WTC11 (cell line): ENCODE measurements at regions not wholly inside any gene's neighbourhood (a gene's known extent, or its start where the extent isn't known, plus 50 kb on each side); places are given as distances from the start of the nearest gene placed in this dataset.

ENCODE experiments used
- ATAC-seq: fragments of 200-7000 bp; cut with Tn5 transposase; 2 replicates; pipeline ENCODE4 v1.10.0; 2021; ENCODE audit warnings: mild to moderate bottlenecking, moderate library complexity
- CTCF ChIA-PET: fragments of 300-600 bp; sonication (Branson Sonifier 250); formaldehyde crosslinking; loops from one replicate; lab custom pipeline; 2021; ENCODE audit warnings: antibody characterized with exemption; lab: Charles Lee
- POLR2A ChIA-PET: fragments of 350-600 bp; sonication (Branson Sonifier 250); formaldehyde crosslinking; loops from one replicate; lab custom pipeline; 2021; ENCODE audit warnings: antibody characterized with exemption; lab: Charles Lee
- DNase-seq: peaks from one replicate; pipeline ENCODE4 v3.0.0; 2021; ENCODE audit warnings: low spot score
- H3K27ac Mint-ChIP-seq: 2 replicates; pipeline ENCODE4 v1.8.0; 2021; ENCODE audit warnings: mixed read lengths
- H3K27me3 Mint-ChIP-seq: 2 replicates; pipeline ENCODE4 v1.8.0; 2021; ENCODE audit warnings: low read depth, mild to moderate bottlenecking, moderate library complexity, mixed read lengths
- H3K36me3 Mint-ChIP-seq: 2 replicates; pipeline ENCODE4 v1.8.0; 2021; ENCODE audit warnings: mixed read lengths
- H3K4me1 Mint-ChIP-seq: 2 replicates; pipeline ENCODE4 v1.8.0; 2022; ENCODE audit warnings: mixed read lengths
- H3K4me3 Mint-ChIP-seq: 2 replicates; pipeline ENCODE4 v1.8.0; 2021; ENCODE audit warnings: mild to moderate bottlenecking, moderate library complexity, mixed read lengths
- H3K9me3 Mint-ChIP-seq: 2 replicates; pipeline ENCODE4 v1.8.0; 2021; ENCODE audit warnings: mixed read lengths
- CBFB ChIP-seq: sonication (generic); formaldehyde crosslinking; IDR thresholded peaks from 2 replicates; pipeline ENCODE4 v1.8.1; 2022; ENCODE audit warnings: mild to moderate bottlenecking, low read depth, missing genetic modification reagents
- ELF4 ChIP-seq: sonication (generic); formaldehyde crosslinking; IDR thresholded peaks from 2 replicates; pipeline ENCODE4 v1.8.1; 2022; ENCODE audit warnings: low read depth, mild to moderate bottlenecking, moderate library complexity, missing genetic modification reagents
- FOXK1 ChIP-seq: sonication (generic); formaldehyde crosslinking; IDR thresholded peaks from 2 replicates; pipeline ENCODE4 v1.8.0; 2022; ENCODE audit warnings: mild to moderate bottlenecking, moderate library complexity, missing genetic modification reagents
- FOXP1 ChIP-seq: sonication (generic); formaldehyde crosslinking; IDR thresholded peaks from 2 replicates; pipeline ENCODE4 v1.8.0; 2022; ENCODE audit warnings: missing genetic modification reagents, mild to moderate bottlenecking, moderate library complexity, borderline replicate concordance
- NFE2L1 ChIP-seq: sonication (generic); formaldehyde crosslinking; IDR thresholded peaks from 2 replicates; pipeline ENCODE4 v1.8.1; 2023; ENCODE audit warnings: missing genetic modification reagents
- NR3C1 ChIP-seq: sonication (generic); formaldehyde crosslinking; conservative IDR thresholded peaks from 2 replicates; pipeline ENCODE4 v1.8.1; 2023; ENCODE audit warnings: low read depth, mild to moderate bottlenecking, missing genetic modification reagents
- RELA ChIP-seq: sonication (generic); formaldehyde crosslinking; IDR thresholded peaks from 2 replicates; pipeline ENCODE4 v1.8.1; 2022; ENCODE audit warnings: missing genetic modification reagents, mild to moderate bottlenecking, borderline replicate concordance
- SOX15 ChIP-seq: fragments of 250-450 bp; sonication (Bioruptor Pico); IDR thresholded peaks from 2 replicates; pipeline ENCODE4 v1.9.0; 2021; ENCODE audit warnings: mild to moderate bottlenecking
- TEAD1 ChIP-seq: sonication (generic); formaldehyde crosslinking; IDR thresholded peaks from 2 replicates; pipeline ENCODE4 v1.8.0; 2022; ENCODE audit warnings: mild to moderate bottlenecking, missing genetic modification reagents
- ZNF263 ChIP-seq: sonication (generic); formaldehyde crosslinking; IDR thresholded peaks from 2 replicates; pipeline ENCODE4 v1.8.1; 2022; ENCODE audit warnings: low read depth, mild to moderate bottlenecking, moderate library complexity, missing genetic modification reagents
- ZNF396 ChIP-seq: fragments of 250-450 bp; sonication (Bioruptor Pico); IDR thresholded peaks from 2 replicates; pipeline ENCODE4 v1.8.0; 2021; ENCODE audit warnings: mild to moderate bottlenecking, moderate library complexity, borderline replicate concordance
- TF ChIP-seq, protein P1 (sequence below): sonication (generic); formaldehyde crosslinking; IDR thresholded peaks from 2 replicates; pipeline ENCODE4 v1.8.0; 2023; ENCODE audit warnings: mild to moderate bottlenecking, missing genetic modification reagents
- TF ChIP-seq, protein P2 (sequence below): sonication (generic); formaldehyde crosslinking; IDR thresholded peaks from 2 replicates; pipeline ENCODE4 v1.8.0; 2022; ENCODE audit warnings: missing genetic modification reagents
- TF ChIP-seq, protein P3 (sequence below): fragments of 250-450 bp; sonication (Bioruptor Pico); IDR thresholded peaks from 2 replicates; pipeline ENCODE4 v2.1.2; 2022; ENCODE audit warnings: mild to moderate bottlenecking, moderate library complexity
- TF ChIP-seq, protein P4 (sequence below): fragments of 200-600 bp; IDR thresholded peaks from 2 replicates; pipeline ENCODE4 v1.8.0; 2022; ENCODE audit warnings: antibody characterized with exemption
- TF ChIP-seq, protein P5 (sequence below): fragments of 250-450 bp; sonication (Bioruptor Pico); IDR thresholded peaks from 2 replicates; pipeline ENCODE4 v1.9.0; 2021; ENCODE audit warnings: mild to moderate bottlenecking
- TF ChIP-seq, protein P6 (sequence below): sonication (generic); formaldehyde crosslinking; IDR thresholded peaks from 2 replicates; pipeline ENCODE4 v1.8.1; 2023; ENCODE audit warnings: mild to moderate bottlenecking, missing genetic modification reagents, moderate library complexity
- TF ChIP-seq, protein P7 (sequence below): fragments of 250-450 bp; sonication (Bioruptor Pico); IDR thresholded peaks from 2 replicates; pipeline ENCODE4 v1.9.0; 2021; ENCODE audit warnings: moderate library complexity, mild to moderate bottlenecking, inconsistent platforms, borderline replicate concordance
- TF ChIP-seq, protein P8 (sequence below): sonication (generic); formaldehyde crosslinking; IDR thresholded peaks from 2 replicates; pipeline ENCODE4 v1.8.1; 2022; ENCODE audit warnings: low read depth, mild to moderate bottlenecking, moderate library complexity, missing genetic modification reagents, borderline replicate concordance

DNA sequence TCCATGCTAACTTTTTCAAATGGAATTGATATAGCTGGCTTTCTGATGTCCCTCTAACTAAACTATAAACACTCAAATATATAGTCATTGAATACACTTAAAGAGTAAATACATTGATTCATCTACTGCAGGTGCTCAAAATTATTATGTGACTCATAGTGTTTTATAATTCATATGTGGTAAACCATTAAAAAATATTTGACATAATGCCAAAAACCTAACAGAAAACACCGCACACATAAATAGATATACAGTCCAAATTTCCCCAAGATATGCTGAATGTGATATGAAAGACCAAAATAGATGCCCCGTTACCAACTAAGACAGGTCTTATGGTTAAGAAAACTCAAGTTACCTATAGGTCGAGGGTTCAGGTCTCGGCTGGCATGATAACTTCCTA lies 171.7 kb upstream of the SEMA3E start (continued):
- TF ChIP-seq ELF4 (CRISPR knock-in tag), result no peak
- TF ChIP-seq, protein P1, sequence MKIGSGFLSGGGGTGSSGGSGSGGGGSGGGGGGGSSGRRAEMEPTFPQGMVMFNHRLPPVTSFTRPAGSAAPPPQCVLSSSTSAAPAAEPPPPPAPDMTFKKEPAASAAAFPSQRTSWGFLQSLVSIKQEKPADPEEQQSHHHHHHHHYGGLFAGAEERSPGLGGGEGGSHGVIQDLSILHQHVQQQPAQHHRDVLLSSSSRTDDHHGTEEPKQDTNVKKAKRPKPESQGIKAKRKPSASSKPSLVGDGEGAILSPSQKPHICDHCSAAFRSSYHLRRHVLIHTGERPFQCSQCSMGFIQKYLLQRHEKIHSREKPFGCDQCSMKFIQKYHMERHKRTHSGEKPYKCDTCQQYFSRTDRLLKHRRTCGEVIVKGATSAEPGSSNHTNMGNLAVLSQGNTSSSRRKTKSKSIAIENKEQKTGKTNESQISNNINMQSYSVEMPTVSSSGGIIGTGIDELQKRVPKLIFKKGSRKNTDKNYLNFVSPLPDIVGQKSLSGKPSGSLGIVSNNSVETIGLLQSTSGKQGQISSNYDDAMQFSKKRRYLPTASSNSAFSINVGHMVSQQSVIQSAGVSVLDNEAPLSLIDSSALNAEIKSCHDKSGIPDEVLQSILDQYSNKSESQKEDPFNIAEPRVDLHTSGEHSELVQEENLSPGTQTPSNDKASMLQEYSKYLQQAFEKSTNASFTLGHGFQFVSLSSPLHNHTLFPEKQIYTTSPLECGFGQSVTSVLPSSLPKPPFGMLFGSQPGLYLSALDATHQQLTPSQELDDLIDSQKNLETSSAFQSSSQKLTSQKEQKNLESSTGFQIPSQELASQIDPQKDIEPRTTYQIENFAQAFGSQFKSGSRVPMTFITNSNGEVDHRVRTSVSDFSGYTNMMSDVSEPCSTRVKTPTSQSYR (CRISPR knock-in tag), result no peak
- TF ChIP-seq, protein P2, sequence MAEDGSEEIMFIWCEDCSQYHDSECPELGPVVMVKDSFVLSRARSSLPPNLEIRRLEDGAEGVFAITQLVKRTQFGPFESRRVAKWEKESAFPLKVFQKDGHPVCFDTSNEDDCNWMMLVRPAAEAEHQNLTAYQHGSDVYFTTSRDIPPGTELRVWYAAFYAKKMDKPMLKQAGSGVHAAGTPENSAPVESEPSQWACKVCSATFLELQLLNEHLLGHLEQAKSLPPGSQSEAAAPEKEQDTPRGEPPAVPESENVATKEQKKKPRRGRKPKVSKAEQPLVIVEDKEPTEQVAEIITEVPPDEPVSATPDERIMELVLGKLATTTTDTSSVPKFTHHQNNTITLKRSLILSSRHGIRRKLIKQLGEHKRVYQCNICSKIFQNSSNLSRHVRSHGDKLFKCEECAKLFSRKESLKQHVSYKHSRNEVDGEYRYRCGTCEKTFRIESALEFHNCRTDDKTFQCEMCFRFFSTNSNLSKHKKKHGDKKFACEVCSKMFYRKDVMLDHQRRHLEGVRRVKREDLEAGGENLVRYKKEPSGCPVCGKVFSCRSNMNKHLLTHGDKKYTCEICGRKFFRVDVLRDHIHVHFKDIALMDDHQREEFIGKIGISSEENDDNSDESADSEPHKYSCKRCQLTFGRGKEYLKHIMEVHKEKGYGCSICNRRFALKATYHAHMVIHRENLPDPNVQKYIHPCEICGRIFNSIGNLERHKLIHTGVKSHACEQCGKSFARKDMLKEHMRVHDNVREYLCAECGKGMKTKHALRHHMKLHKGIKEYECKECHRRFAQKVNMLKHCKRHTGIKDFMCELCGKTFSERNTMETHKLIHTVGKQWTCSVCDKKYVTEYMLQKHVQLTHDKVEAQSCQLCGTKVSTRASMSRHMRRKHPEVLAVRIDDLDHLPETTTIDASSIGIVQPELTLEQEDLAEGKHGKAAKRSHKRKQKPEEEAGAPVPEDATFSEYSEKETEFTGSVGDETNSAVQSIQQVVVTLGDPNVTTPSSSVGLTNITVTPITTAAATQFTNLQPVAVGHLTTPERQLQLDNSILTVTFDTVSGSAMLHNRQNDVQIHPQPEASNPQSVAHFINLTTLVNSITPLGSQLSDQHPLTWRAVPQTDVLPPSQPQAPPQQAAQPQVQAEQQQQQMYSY (CRISPR knock-in tag), result no peak

DNA sequence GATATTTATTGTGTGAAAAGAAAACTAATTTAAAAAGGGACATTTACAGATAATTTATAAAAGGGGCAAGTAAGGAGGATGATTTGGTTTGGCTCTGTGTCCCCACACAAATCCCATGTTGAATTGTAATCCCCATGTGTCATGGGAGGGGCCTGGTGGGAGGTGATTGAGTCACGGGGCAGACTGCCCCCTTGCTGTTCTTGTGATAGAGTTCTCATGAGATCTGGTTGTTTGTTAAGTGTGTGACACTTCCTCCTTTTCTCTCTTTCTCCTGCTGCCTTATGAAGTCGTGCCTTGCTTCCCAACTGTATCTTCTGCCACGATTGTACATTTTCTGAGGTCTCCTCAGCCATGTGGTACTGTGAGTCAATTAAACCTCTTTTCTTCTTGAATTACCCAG lies 171.0 kb upstream of the SEMA3E start:
- no peak overlapping the region for H3K4me3 Mint-ChIP-seq
- DNase-seq, result peak; percentile 31
- CTCF ChIA-PET, result no interaction called here

DNA sequence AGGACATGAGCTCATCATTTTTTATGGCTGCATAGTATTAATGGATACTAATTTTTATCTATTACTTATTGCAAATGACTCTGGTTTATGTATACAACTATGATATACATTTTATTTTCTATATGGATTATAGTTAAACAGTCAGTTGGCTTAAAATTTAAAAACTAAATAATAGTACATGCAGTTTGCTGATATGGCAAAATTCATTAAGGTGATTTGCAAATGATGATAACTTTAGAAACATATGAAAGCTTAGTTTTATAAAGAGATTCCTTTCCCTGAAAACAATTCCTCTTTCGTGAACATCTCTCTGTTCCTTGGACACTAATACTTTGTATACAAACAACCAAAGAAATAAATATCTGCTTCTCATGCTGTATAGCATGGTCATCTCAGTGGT lies 165.5 kb upstream of the SEMA3E start:
- POLR2A ChIA-PET, result no interaction called here
- Mint-ChIP-seq H3K4me1 (no peaks in the 10 kb centered on the region), H3K4me3 (no peak overlapping the region), H3K9me3 (peaks cover 12% of the 10 kb centered on the region), H3K36me3 (no peaks in the 10 kb centered on the region), H3K27me3 (no peaks in the 10 kb centered on the region), H3K27ac (no peak overlapping the region)
- DNase-seq (no peak), ATAC-seq (no peak)
- CTCF ChIA-PET, result no interaction called here
- TF ChIP-seq, protein P3, sequence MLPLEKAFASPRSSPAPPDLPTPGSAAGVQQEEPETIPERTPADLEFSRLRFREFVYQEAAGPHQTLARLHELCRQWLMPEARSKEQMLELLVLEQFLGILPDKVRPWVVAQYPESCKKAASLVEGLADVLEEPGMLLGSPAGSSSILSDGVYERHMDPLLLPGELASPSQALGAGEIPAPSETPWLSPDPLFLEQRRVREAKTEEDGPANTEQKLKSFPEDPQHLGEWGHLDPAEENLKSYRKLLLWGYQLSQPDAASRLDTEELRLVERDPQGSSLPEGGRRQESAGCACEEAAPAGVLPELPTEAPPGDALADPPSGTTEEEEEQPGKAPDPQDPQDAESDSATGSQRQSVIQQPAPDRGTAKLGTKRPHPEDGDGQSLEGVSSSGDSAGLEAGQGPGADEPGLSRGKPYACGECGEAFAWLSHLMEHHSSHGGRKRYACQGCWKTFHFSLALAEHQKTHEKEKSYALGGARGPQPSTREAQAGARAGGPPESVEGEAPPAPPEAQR (CRISPR knock-in tag), result no peak
- TF ChIP-seq, protein P4, sequence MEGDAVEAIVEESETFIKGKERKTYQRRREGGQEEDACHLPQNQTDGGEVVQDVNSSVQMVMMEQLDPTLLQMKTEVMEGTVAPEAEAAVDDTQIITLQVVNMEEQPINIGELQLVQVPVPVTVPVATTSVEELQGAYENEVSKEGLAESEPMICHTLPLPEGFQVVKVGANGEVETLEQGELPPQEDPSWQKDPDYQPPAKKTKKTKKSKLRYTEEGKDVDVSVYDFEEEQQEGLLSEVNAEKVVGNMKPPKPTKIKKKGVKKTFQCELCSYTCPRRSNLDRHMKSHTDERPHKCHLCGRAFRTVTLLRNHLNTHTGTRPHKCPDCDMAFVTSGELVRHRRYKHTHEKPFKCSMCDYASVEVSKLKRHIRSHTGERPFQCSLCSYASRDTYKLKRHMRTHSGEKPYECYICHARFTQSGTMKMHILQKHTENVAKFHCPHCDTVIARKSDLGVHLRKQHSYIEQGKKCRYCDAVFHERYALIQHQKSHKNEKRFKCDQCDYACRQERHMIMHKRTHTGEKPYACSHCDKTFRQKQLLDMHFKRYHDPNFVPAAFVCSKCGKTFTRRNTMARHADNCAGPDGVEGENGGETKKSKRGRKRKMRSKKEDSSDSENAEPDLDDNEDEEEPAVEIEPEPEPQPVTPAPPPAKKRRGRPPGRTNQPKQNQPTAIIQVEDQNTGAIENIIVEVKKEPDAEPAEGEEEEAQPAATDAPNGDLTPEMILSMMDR, result no peak
- TF ChIP-seq, protein P5, sequence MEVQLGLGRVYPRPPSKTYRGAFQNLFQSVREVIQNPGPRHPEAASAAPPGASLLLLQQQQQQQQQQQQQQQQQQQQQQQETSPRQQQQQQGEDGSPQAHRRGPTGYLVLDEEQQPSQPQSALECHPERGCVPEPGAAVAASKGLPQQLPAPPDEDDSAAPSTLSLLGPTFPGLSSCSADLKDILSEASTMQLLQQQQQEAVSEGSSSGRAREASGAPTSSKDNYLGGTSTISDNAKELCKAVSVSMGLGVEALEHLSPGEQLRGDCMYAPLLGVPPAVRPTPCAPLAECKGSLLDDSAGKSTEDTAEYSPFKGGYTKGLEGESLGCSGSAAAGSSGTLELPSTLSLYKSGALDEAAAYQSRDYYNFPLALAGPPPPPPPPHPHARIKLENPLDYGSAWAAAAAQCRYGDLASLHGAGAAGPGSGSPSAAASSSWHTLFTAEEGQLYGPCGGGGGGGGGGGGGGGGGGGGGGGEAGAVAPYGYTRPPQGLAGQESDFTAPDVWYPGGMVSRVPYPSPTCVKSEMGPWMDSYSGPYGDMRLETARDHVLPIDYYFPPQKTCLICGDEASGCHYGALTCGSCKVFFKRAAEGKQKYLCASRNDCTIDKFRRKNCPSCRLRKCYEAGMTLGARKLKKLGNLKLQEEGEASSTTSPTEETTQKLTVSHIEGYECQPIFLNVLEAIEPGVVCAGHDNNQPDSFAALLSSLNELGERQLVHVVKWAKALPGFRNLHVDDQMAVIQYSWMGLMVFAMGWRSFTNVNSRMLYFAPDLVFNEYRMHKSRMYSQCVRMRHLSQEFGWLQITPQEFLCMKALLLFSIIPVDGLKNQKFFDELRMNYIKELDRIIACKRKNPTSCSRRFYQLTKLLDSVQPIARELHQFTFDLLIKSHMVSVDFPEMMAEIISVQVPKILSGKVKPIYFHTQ (CRISPR knock-in tag), result no peak
- TF ChIP-seq ZNF263 (CRISPR knock-in tag) (no peak), ZNF396 (CRISPR knock-in tag) (no peak), CBFB (CRISPR knock-in tag) (no peak), FOXP1 (no peak), SOX15 (no peak), RELA (no peak), ELF4 (CRISPR knock-in tag) (no peak), FOXK1 (CRISPR knock-in tag) (no peak)
- TF ChIP-seq, protein P6, sequence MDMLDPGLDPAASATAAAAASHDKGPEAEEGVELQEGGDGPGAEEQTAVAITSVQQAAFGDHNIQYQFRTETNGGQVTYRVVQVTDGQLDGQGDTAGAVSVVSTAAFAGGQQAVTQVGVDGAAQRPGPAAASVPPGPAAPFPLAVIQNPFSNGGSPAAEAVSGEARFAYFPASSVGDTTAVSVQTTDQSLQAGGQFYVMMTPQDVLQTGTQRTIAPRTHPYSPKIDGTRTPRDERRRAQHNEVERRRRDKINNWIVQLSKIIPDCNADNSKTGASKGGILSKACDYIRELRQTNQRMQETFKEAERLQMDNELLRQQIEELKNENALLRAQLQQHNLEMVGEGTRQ (CRISPR knock-in tag), result no peak
- TF ChIP-seq, protein P7, sequence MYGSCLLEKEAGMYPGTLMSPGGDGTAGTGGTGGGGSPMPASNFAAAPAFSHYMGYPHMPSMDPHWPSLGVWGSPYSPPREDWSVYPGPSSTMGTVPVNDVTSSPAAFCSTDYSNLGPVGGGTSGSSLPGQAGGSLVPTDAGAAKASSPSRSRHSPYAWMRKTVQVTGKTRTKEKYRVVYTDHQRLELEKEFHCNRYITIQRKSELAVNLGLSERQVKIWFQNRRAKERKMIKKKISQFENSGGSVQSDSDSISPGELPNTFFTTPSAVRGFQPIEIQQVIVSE (CRISPR knock-in tag), result no peak

More for the DNA sequence above, 171.0 kb upstream of the SEMA3E start:
- Mint-ChIP-seq H3K27ac (no peak overlapping the region), H3K27me3 (no peaks in the 10 kb centered on the region), H3K4me1 (peaks cover 2% of the 10 kb centered on the region; the same call in 1 of the 2 replicates), H3K36me3 (no peaks in the 10 kb centered on the region)
- TF ChIP-seq NR3C1, result no peak
- TF ChIP-seq, protein P8, sequence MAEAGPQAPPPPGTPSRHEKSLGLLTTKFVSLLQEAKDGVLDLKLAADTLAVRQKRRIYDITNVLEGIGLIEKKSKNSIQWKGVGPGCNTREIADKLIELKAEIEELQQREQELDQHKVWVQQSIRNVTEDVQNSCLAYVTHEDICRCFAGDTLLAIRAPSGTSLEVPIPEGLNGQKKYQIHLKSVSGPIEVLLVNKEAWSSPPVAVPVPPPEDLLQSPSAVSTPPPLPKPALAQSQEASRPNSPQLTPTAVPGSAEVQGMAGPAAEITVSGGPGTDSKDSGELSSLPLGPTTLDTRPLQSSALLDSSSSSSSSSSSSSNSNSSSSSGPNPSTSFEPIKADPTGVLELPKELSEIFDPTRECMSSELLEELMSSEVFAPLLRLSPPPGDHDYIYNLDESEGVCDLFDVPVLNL (CRISPR knock-in tag), result no peak
- TF ChIP-seq TEAD1 (CRISPR knock-in tag), result no peak
- no peak for TF ChIP-seq NFE2L1 (CRISPR knock-in tag)
- TF ChIP-seq, all 79 proteins: peak for 0
- ATAC-seq, result peak; percentile 68
- peaks cover 6% of the 10 kb centered on the region for H3K9me3 Mint-ChIP-seq
- POLR2A ChIA-PET, result no interaction called here
